ENCODE measurements at regions not wholly inside any gene's neighbourhood (a gene's known extent, or its start where the extent isn't known, plus 50 kb on each side); places are given as distances from the start of the nearest gene placed in this dataset.

GRCh38 chr1:229874609-229875008 lies 192.4 kb upstream of the GALNT2 start:
- Histone ChIP-seq H3K9me3 (ENCODE audit: insufficient read depth in 2 of 2, low read depth in 1 of 2, low read length in 1 of 2) (no peaks in the 10 kb centered on the region), H2BK20ac (ENCODE audit: low read length) (no peak overlapping the region), H3K79me1 (ENCODE audit: low read depth, low read length) (no peaks in the 10 kb centered on the region), H2BK5ac (ENCODE audit: low read depth, low read length) (no peak overlapping the region), H4K8ac (ENCODE audit: extremely low read depth, insufficient read depth, low read length) (no peak overlapping the region), H3K27me3 (replicated peaks in 1 of 4; ENCODE audit: control insufficient read depth in 3 of 4, extremely low read depth in 1 of 4, insufficient read depth in 3 of 4, low read length in 3 of 4) (no peaks in the 10 kb centered on the region), H3K4me1 (replicated peaks in 1 of 4; ENCODE audit: control insufficient read depth in 3 of 4, insufficient read depth in 4 of 4, low read length in 3 of 4) (no peaks in the 10 kb centered on the region), H3K36me3 (ENCODE audit: control insufficient read depth in 2 of 4, insufficient read depth in 4 of 4, low read length in 3 of 4) (no peaks in the 10 kb centered on the region), H3K4me3 (ENCODE audit: extremely low read depth in 1 of 4, insufficient read depth in 2 of 4, low read depth in 3 of 4, low read length in 4 of 4) (no peak overlapping the region), H4K5ac (ENCODE audit: insufficient read length, low read depth, low read length) (no peak overlapping the region), H3K4me2 (ENCODE audit: insufficient read depth in 1 of 2, low read depth in 2 of 2, low read length in 2 of 2) (no peak overlapping the region), H3K23me2 (ENCODE audit: low read depth, low read length) (peaks cover 3% of the 10 kb centered on the region; the same call in 1 of the 2 replicates), H3K23ac (ENCODE audit: insufficient read length) (no peak overlapping the region), H3K79me2 (ENCODE audit: control insufficient read depth in 1 of 2, insufficient read depth in 2 of 2, low read length in 2 of 2) (no peaks in the 10 kb centered on the region), H3K27ac (ENCODE audit: low read depth, low read length) (no peak overlapping the region), H4K20me1 (replicated peaks in 1 of 2; ENCODE audit: control insufficient read depth in 1 of 2, insufficient read depth in 2 of 2, low read length in 2 of 2) (no peaks in the 10 kb centered on the region), H2AFZ (ENCODE audit: low read length) (no peak overlapping the region), H3K9ac (replicated peaks in 1 of 4; ENCODE audit: extremely low read depth in 1 of 4, low read depth in 3 of 4, low read length in 3 of 4) (no peak overlapping the region), H2AK5ac (ENCODE audit: low read depth, low read length) (no peak overlapping the region), H4K91ac (replicated peaks; ENCODE audit: insufficient read length, low read length) (no peak overlapping the region), H2BK15ac (ENCODE audit: low read length) (no peak overlapping the region), H2BK120ac (replicated peaks; ENCODE audit: low read depth, low read length) (no peak overlapping the region), H3K4ac (replicated peaks; ENCODE audit: insufficient read length, low read depth, low read length) (no peak overlapping the region), H2BK12ac (ENCODE audit: low read depth, low read length) (no peak overlapping the region), H3K14ac (ENCODE audit: insufficient read length) (no peak overlapping the region), H3K18ac (ENCODE audit: extremely low read depth, low read length) (no peak overlapping the region), H3K56ac (replicated peaks; ENCODE audit: insufficient read length, low read depth, low read length) (no peak overlapping the region)
- DNase-seq (ENCODE audit: low read depth in 1 of 2, low spot score in 2 of 2): no peak
- POLR2A ChIA-PET (ENCODE audit: partially characterized antibody): no interaction called here
- FAIRE-seq: no peak
- WGBS, 2 experiments (ENCODE audit: extremely low coverage in 1 of 2, insufficient coverage in 1 of 2, insufficient read length in 1 of 2, insufficient replicate concordance in 2 of 2, low coverage in 1 of 2, low lambda C conversion rate in 2 of 2, missing lambda C conversion rate in 1 of 2): 94% methylated on average over 2 of the region's 2 CpGs; no CpG with 5 or more reads in 1 of the 2 experiments
- CTCF ChIA-PET (ENCODE audit: partially characterized antibody): interaction anchor here (0.5 kb wide), 1 partner anchor 246 kb away, joined by 3 read pairs; no protein-coding TSS in a partner anchor
- TF ChIP-seq, protein P1, sequence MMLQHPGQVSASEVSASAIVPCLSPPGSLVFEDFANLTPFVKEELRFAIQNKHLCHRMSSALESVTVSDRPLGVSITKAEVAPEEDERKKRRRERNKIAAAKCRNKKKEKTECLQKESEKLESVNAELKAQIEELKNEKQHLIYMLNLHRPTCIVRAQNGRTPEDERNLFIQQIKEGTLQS (IDR thresholded peaks at IDR 0.05; ENCODE audit: insufficient read depth, low read depth, low read length): no peak
- TF ChIP-seq TCF12 (IDR thresholded peaks at IDR 0.05; ENCODE audit: low read depth, low read length) (no peak), SIN3A (conservative IDR thresholded peaks at IDR 0.05 in 1 of 2, IDR thresholded peaks at IDR 0.05 in 1 of 2; ENCODE audit: low read depth in 1 of 2, low read length in 2 of 2) (no peak), TAF1 (IDR thresholded peaks at IDR 0.05; ENCODE audit: low read depth, low read length) (no peak), TAF7 (optimal IDR thresholded peaks at IDR 0.05; ENCODE audit: borderline replicate concordance, low read depth, low read length) (no peak), CTCF (IDR thresholded peaks at IDR 0.05; ENCODE audit: control extremely low read depth in 1 of 3, insufficient read depth in 1 of 3, low read depth in 1 of 3, low read length in 3 of 3) (no peak), HDAC2 (IDR thresholded peaks at IDR 0.05; ENCODE audit: borderline replicate concordance in 1 of 2, low read depth in 2 of 2, low read length in 2 of 2) (no peak), EGR1 (IDR thresholded peaks at IDR 0.05; ENCODE audit: borderline replicate concordance, low read depth, low read length) (no peak), POLR2AphosphoS5 (IDR thresholded peaks at IDR 0.05; ENCODE audit: low read depth, low read length) (no peak)
- TF ChIP-seq, protein P2, sequence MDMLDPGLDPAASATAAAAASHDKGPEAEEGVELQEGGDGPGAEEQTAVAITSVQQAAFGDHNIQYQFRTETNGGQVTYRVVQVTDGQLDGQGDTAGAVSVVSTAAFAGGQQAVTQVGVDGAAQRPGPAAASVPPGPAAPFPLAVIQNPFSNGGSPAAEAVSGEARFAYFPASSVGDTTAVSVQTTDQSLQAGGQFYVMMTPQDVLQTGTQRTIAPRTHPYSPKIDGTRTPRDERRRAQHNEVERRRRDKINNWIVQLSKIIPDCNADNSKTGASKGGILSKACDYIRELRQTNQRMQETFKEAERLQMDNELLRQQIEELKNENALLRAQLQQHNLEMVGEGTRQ (IDR thresholded peaks at IDR 0.05; ENCODE audit: low read length): no peak
